ENCODE measurements at regions not wholly inside any gene's neighbourhood (a gene's known extent, or its start where the extent isn't known, plus 50 kb on each side); places are given as distances from the start of the nearest gene placed in this dataset.

- no peak for DNase-seq
Measured at GRCh38 chr2:120520454-120520853, 174.5 kb downstream of the INHBB start.

GRCh38 chr2:120520929-120521912 is 175.3 kb downstream of the INHBB start:
- DNase-seq, result no peak

GRCh38 chr2:120522151-120522751 is 176.3 kb downstream of the INHBB start:
- no peak for DNase-seq

- no peak for DNase-seq
Measured at GRCh38 chr2:120523766-120524165, 177.8 kb downstream of the INHBB start.

GRCh38 chr2:120524174-120524573 is 178.2 kb downstream of the INHBB start:
- no peak for DNase-seq

- no peak for DNase-seq
Measured at GRCh38 chr2:120525056-120526046, 179.4 kb downstream of the INHBB start.

GRCh38 chr2:120526047-120526562 is 180.2 kb downstream of the INHBB start:
- DNase-seq, result no peak

GRCh38 chr2:120526997-120527945 is 181.3 kb downstream of the INHBB start:
- no peak for DNase-seq

GRCh38 chr2:120528051-120528692 is 182.2 kb downstream of the INHBB start:
- DNase-seq, result no peak

- no peak for DNase-seq
Measured at GRCh38 chr2:120528693-120529076, 182.7 kb downstream of the INHBB start.

- DNase-seq, result no peak
Measured at GRCh38 chr2:120530781-120531180, 184.8 kb downstream of the INHBB start.

- no peak for DNase-seq
Measured at GRCh38 chr2:120531365-120531764, 185.4 kb downstream of the INHBB start.

GRCh38 chr2:120531863-120532600 is 186.1 kb downstream of the INHBB start:
- no peak for DNase-seq

- no peak for DNase-seq
Measured at GRCh38 chr2:120533625-120534024, 187.7 kb downstream of the INHBB start.

GRCh38 chr2:120534457-120534856 is 188.5 kb downstream of the INHBB start:
- DNase-seq, result no peak

GRCh38 chr2:120535081-120535480 is 189.1 kb downstream of the INHBB start:
- no peak for DNase-seq

GRCh38 chr2:120536141-120536540 is 190.2 kb downstream of the INHBB start:
- DNase-seq, result no peak

- DNase-seq, result no peak
Measured at GRCh38 chr2:120538691-120539423, 192.9 kb downstream of the INHBB start.

- no peak for DNase-seq
Measured at GRCh38 chr2:120539424-120539936, 193.5 kb downstream of the INHBB start.

Measured in NCI-H2227 treated with DMSO at 0.1 percent for 48 hours (cell line).